GM19023 (cell line): ENCODE measurements at regions not wholly inside any gene's neighbourhood (a gene's known extent, or its start where the extent isn't known, plus 50 kb on each side); places are given as distances from the start of the nearest gene placed in this dataset.

ENCODE experiments used
- ATAC-seq: cut with Tn5 transposase; IDR thresholded peaks from one replicate; pipeline ENCODE4 v1.9.1; 2021; ENCODE audit warnings: mild to moderate bottlenecking, moderate library complexity; ENCODE audit not compliant: unreplicated experiment

DNA sequence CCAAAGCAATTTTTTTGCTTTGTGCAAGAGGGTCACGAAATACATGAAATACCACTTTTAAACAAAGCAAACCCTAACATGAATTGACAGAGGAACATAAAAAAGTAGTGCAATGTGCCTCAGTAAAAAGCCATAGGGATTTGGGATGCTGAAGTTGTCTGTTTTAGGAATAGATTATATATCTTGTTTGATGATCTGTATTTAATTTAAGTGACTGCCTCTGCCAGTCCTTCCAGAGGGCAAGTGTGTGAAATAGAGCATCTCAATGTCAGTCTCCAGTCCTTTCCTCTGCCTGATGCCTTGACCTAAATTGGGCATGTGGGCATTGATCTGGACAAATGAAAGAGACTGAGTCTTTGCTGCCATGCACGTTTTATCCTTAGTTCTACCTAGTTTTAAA, 222.8 kb downstream of the PTPRC start:
- ATAC-seq = no peak

DNA sequence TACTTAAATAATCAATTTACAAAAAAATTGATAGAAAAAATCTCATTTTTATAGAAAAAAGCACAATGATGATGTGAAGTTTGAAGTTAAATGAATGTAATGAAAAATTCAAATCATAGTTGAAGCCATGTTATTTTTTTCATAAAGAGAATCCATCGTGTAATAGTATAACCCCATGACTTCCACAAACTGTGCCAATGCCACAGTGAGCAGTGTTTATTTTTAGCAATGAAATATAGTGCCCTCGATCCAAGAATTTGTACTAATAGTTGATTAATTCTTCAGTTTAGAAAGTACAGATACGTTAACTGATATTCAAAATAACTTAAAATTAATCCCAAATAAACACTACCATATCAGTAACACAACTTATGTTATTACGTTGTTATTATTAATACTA, 225.9 kb downstream of the PTPRC start:
- ATAC-seq = no peak

DNA sequence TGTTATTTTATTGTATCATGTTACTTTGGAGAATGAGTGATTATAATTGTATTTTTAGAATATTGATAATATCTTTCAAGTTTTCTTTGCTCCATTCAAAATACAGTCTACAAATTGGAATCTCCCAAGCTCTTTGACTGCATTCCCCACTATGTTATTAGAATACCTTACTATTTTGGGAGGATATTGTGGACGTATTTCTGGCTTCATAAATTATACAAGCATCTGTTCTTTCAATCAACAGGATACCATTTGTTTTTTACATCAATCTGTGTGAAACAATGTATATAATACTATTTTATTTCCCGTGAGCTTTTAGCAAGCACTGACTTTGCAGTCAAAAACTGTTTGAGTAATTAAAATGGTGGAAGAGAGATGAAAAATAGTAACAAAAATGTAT, 226.5 kb downstream of the PTPRC start:
- ATAC-seq = no peak

DNA sequence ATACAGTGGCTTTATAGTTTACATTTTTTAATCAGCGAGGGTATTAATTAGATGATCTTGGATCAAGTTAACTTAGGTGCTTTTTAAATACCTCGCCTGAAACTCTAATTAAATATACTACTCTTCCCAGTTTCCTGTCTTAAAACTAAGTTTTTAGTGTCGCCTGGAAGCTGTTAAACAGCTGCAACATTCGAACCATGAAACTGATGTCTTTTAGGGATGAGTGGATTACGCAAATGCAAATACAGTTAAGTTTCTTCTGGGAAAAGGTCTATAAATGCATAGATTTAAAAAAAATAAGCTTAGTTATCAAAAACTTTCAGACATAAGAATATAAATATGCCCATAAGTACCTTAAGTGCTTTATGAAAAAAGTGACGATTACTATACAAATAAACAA, 228.3 kb downstream of the PTPRC start:
- ATAC-seq = no peak

DNA sequence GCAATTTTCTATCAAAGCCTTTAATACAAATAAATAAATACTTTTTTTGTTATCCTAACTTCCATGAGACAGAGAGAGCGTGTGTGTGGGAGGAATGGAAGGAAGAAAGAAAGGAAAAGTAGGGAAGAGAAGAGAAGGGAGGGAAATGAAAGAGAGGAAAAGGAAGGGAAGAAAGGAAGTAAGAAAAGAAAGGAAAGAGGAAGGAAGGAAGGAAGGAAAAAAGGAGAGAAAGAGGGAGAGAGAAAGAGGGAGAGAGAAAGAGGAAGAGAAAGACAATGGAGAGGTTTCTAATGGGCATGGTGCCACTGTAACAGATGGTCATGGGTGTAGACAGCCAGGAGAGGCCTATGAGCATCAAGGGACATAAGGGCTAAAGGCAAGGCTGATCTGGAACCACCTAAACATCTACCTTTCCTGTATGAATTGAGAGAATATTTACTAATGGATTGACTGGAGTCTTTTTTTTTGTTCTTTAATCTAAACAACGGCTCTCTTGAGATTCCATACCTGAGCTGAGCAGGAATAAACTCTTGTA, 234.9 kb downstream of the PTPRC start:
- ATAC-seq = no peak

DNA sequence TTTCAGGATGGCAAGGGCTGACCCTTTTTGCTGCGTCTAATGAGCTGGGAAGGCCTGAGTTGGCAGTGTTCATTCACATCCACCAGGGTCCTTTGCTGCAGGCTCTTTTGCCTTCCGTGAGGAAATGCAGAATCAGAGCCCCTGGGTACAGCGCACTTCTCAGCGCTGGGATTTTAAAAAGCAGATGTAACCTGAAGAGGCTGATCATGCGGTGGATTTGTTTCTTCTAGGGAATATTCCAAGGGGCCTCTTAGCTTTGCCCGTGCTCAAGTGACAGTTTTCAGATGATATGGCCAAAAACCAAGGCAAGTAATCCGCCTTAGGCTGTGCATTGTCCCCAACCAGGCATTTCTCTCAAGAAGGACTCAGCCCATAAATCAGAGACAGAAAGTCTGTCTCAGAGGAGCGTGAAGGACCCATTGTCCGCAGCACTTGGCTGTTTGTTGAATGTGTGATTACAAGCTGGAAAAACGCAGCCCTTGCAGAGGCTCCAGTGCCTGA, 237.6 kb downstream of the PTPRC start:
- no peak for ATAC-seq

DNA sequence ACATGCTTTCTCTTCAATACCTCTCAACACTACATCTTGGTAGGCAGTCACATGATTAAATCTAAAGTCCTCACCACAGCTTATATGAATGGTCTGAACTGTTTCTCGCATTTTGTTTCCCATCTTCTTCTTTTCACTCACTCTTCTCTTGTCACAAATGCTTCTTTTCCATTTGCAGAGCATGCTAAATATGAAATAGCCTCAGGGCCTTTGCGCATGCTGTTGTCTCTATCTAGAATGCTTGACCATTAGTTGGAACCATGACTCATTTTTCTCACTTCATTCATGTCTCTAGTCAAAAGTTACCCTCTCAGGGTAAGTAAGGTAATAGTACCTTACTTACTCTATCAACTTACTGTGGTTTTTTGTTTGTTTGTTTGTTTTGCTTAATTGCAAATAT, 239.7 kb downstream of the PTPRC start:
- ATAC-seq = no peak

DNA sequence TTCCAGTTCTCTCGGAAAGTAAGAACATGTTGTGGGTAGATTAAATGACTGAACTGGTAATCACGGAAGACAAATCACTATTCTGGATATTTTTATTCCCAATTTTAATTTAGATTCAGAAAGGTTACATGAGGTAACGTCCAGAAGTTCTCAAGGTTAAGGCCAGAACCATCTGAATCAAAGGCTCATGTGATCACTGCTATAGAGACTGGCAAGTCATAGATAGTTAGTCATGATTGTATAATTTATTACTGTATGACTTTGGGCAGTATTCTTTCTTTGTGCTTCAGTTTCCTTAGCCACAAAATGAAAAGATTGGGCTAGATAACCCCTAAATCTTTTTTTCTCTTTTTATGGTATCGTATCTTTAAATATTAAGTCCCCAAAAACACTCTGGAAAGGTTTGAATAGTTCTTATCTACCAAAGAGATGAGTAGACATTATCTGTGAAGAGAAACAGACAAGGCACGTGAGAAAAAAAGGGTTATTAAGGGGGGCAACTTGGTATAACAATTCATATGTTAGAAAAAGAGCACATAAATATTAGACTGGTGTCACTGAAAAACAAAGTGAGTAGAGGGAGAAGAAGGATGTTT, 241.0 kb downstream of the PTPRC start:
- no peak for ATAC-seq

DNA sequence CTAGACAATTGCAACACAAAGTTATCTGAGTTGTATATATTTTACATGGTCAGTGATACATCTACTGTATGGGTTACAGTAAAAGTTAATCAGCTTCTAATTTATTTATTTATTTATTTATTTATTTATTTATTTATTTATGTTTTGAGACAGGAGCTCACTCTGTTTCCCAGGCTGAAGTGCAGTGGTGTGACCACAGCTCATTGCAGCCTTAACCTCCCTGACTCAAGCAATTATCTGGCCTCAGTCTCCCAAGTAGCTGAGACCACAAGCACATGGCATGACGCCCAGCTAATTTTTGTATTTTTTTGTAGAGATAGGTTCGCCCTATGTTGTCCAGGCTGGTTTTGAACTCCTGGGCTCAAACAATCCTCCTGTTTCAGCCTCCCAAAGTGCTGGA, 241.6 kb downstream of the PTPRC start:
- ATAC-seq = no peak

DNA sequence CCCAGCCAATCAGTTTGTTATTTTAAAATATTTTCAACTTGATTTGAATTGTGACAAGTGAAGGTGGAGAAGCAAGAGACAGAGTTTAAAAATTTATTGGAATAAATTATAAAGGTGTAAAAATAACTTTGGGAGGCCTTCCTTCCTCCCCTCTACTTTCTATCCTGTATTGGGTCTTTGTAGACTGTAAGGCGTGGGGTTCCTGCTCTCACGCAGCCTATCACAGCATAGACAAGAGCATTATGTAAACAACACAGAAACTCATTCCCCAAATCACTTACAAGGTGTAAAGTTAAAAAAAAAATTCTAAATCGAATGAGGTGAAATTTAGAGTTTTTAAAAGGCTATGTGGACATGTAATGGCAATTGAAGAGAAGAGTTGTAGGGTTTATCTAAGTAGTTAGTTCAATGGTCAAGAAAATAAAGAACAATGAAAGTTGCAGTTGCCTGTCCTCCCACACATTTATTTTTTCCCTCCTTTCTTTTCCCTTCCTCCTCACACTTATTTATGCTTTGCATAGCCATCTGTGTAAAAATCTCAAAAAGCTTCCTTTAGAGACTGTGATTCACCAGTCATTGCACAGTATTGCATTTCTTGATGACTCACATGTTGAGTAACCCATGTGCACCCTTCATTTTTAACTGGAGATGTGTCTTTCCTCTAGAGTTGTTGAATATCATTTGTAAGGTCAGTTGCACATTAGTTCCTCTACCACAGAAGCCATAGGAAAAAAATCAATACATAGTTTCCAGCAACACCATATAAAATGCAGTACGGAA, 242.2 kb downstream of the PTPRC start:
- no peak for ATAC-seq

DNA sequence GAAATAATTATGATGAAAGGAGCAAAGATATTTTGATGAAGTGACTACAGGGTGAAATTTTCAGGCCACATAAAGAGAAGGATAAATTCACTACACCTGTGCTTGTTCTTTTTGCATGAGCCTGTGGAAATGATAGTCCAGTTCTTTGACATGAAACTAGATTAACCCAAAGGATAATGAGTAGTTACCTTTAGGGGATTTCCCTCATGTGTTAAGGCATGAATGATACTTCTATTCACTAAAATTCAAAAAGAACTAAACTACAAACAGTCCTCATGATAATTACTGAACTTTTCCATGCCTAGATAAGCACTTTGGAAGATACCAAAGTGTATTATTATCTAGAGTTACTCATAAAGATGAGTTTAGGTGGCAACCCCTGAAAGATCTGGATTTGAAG, 244.3 kb downstream of the PTPRC start:
- no peak for ATAC-seq

DNA sequence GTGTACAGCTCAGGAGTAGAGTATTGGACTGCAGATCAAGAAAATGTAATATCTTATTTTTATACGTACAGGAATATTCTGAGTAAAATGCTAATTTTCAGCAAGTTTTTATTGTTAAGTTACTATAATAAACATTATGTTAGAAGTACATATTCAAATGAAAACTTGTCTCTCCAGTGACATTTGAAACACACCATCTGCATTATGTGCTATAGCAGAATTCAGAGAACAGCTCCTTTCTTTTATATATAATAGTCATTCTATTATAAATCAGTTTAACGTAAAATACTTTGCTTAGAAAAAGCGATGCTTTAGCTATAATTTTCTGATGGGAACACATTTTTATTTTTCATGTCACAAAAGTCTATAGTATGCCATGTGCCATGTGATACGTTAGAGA, 249.0 kb downstream of the PTPRC start:
- no peak for ATAC-seq

DNA sequence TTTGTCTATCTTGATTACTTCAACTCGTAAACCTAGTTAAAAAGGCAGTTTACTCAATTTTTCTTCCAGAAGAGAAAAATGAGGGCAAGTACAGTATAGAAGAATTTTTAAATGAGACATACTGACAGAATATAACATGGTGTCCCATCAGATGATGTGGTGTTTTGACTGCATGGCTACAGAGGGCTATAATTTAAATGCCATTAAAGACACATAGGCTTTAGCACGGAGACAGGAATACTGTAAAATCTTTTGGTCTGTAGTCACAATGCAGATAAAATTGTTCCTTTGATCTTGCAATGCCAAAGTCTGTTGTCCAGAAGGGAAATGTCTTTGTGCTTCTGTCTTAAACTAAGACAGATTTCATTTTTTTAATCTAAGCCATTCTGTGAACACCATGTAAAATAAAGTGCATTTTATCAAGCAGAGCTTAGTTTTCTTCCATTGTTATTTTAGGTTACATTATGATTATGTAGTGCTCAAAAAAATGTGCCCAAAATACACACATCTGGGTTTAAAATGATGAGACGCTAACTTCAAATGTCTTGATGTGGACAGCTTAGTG, 249.6 kb downstream of the PTPRC start:
- no peak for ATAC-seq

DNA sequence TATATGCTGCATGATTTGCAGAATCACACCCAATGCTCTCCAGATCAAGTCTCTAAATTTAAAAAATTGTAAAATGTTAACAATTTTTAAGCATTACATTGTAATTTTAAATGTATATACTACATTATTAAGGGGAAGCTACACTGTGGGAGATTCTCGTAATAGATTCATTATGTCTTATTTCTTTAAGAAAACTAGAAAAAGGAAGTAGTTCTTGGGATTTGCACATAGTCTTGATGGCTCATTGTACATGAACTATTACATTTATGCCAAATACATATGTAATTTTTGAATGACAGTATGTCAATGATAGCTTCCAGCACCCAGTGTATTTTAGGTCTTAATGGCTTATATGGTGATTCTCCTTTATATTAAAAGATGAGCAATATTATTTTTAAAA, 250.3 kb downstream of the PTPRC start:
- no peak for ATAC-seq

DNA sequence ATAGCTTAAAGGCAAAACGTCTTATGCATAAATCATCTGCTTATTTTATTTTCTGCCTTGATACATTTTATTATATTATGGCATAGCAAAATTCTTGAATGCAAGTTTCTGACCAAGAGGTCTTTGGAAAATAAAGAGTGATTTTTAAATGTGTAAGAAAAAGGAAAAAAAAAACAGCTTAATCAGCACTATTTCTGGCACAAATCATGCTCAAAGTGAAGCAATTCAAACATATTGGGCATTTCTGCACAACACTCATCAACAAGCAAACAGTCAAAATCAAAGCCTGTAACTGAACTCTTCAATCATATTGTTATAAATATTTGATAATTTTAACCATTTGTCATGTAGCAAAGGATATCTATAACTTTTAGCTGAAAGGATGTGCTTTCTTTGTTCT, 250.9 kb downstream of the PTPRC start:
- ATAC-seq = no peak

DNA sequence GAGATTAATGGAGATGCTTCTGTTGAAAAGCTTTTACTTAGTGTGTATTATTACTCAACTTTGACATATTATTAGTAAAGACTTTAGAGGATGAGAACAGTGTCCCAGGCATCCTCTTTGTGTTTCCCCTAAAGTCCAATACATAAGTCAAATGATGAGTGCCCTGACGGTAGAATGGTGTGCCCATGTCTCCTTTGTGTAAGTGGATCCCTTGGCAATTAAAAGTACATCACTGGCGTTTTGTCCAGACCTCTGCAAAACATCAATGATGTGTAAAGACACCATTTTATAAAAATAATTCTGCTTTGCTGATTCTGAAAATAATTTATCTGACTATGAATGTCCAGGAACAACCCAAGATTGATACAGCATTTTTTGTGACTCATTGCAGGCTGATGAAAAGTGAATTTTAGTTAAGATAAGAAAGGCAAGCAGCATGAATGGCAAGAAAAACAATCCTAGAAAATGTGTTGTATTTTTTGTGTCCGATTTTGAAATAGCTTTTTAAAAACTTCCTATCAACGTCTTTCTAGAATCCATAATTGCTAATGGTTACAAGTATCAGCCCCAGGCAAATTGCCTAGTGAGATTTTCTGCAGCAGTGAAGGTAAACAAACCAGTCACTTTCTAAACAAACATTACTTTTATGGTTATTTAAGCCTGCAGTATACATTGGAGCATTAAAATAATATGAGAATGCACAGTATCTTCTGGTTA, 251.5 kb downstream of the PTPRC start:
- ATAC-seq = no peak

DNA sequence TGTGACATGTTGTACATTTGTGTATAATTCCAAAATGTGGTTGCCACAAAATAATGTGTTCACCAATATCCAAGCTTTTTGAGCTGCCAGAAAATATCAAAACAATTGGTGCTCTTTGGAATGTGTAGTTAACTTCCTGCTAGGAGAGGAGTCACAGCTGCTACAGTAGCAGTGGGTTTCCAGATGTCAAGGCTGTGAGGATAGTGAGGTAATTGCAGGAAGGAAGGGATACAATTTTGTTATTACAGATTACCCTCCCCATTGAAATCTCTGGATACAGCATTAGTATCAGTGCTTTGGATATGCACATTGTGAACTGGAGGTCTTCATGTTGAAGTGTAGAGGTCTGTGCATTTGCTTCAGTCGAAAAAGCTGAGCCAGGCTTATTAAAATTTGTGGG, 253.2 kb downstream of the PTPRC start:
- ATAC-seq = no peak

DNA sequence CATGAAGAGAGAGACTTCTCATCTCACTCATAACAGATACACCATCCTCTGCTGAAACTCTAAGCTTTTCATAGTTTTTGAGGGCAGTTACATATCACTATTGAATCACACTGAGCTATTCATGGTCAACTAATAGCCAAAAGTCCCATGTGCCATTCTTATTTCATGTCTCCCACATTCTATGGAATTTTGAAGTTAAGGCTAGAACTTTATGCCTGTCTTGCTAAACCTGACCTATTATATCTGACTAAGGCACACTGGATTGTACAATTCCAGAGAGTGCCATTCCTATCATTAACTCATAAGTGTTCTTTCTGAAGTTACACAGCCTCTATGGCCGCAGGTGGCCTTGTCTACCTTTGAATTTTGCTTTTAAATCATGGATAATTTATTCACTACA, 254.3 kb downstream of the PTPRC start:
- no peak for ATAC-seq

DNA sequence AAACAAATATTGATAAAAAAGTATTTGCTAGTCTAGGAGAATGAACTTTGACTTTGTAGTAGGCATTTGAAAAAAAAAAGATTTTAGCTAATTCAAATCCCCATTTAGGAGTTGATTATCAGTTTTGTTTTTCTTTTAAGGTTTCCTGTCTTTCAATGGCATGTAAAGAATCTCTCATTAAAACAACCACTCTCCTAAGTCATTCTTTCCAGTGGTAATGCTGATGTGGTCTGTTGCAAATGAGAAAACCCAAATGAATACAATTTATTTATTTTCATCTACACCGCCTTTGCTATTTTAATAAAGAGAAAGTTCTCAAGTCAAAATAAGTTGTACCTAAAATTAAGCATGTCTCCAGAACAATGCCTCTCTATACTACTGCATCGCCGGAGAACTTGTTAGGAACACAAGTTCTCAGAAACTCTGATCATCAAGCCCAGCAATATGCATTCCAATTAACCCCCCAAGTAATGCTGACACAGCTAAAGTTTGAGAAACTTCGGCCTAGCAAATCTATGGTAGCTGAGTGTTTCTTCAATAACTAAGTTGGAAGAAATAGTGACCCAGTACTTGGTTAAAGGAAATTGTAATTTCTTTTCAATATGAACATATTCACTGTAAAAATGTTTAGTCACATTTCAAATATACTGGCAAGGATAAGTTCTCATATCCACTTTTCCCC, 255.1 kb downstream of the PTPRC start:
- ATAC-seq = no peak

DNA sequence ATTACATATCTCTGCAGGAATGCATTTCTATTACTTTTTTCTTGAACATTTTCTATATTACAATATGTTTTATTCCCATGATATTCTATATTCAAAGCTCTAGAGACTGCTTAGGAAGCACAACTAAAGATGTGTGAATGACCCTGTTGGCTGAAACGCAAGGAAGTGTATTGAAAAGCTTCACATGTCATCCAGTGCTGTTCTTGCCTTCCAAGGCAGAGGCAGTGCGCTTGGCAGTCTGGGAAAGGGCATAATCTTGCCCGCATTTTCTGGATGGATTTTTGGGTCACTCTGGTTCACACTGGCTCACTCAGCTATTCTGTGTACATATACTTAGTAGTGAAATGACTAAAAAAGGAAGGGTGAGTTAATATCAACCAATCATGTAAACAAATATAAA, 262.4 kb downstream of the PTPRC start:
- ATAC-seq = no peak

DNA sequence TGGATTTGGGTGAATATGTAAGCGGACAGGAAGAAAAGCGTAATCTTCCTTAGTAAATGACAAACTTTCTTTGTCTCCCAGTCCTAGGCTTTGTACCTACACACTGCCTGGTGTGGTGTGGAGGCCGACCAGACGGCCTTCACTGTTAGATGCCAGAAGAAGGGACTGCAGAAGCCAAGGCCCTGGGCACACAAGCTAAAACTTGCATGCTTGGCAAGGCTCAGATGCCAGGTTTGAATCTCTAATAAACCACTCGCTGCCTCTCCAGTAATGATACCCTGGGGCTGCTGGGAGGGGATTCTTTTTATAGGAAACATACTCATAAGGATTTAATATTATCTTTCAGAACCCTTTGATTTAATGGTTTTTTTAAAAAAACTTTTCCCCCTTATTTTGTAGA, 263.8 kb downstream of the PTPRC start:
- ATAC-seq = no peak
